CD4-positive, alpha-beta T cell treated with Interleukin-4 for 1 hour (primary cell): ENCODE measurements at regions not wholly inside any gene's neighbourhood (a gene's known extent, or its start where the extent isn't known, plus 50 kb on each side); places are given as distances from the start of the nearest gene placed in this dataset.

ENCODE experiments used
- DNase-seq, 2 donors: peaks; one replicate each; pipeline ENCODE4 v3.0.0-alpha.2; 2020 to 2022

- no peak for DNase-seq
Measured at GRCh38 chr13:107907065-107907805, 308.1 kb downstream of the LIG4 start.

GRCh38 chr13:107906131-107906530 lies 309.2 kb downstream of the LIG4 start:
- DNase-seq = no peak

GRCh38 chr13:107901996-107902562 lies 313.3 kb downstream of the LIG4 start:
- DNase-seq = no peak

DNA sequence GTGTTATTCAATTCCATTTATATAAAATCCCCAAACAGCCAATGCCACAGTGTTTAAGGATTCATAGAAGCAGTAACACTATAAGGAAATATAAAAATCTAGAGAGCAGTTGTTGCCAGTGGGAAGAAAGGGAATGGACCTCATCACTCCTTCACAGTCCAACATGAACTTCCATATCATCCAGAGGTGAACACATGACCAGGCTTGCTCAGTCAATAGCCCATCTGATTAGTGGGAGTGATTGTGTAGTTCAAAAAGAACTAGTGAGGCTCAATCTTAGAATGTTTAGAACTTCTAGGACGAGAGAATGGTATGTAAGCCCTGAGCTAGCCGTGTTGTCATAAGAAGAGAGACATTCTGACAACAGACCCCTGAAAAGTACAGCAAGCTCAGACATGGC lies 314.1 kb downstream of the LIG4 start:
- DNase-seq = no peak

GRCh38 chr13:107900775-107901174 lies 314.6 kb downstream of the LIG4 start:
- no peak for DNase-seq

DNA sequence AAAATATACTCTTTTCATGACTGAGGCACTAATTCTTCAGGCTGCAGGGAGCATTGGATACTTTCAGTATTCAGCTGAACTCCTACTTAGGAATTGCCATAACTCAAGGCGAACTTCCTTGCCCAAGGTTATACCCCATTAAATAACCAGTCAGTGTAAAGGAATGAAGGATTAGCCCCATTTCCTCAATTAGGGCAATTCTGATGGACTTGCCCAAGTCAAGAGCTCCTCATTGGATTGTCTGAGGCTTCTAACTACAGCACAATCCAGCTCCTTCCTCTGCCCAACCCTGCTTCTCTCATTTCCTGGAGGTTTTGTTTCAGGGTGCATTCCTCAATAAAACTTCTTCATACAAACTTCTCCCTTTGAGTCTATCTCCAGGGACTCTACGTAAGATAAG lies 329.2 kb downstream of the LIG4 start:
- no peak for DNase-seq

- DNase-seq = no peak
Measured at GRCh38 chr13:107884564-107884963, 330.8 kb downstream of the LIG4 start.

DNA sequence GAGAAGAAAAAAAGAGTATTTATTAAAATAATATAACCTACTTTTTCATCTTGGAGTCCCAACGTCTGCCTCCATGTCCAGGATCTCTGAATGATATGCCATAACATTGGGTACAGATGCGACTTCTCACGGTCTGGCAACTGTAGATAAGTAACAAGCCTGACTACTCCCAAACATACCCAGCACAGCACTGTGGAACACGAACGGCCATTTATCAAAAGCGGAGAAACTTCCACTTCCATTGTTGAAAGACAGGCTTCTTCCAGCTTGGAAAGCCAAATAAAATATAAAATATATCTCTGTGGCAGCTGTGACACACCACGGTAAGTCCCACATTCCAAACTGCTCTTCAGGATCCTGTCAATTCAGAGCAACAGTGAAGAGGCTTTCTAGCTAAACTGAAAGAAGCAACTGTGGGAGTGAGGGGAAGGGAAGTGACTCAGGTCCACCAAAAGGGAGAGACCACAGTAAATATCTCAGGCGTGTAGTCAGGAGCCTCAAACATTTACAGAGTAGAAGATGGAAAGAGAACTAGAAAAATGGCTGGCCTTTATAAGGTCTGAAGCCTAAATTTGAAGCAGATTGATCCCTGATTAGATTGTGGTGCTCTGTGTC lies 331.7 kb downstream of the LIG4 start:
- DNase-seq = no peak

GRCh38 chr13:107882708-107883560 lies 332.4 kb downstream of the LIG4 start:
- DNase-seq = no peak

- no peak for DNase-seq
Measured at GRCh38 chr13:107881362-107881761, 334.0 kb downstream of the LIG4 start.

GRCh38 chr13:107874456-107874855 lies 340.9 kb downstream of the LIG4 start:
- no peak for DNase-seq

DNA sequence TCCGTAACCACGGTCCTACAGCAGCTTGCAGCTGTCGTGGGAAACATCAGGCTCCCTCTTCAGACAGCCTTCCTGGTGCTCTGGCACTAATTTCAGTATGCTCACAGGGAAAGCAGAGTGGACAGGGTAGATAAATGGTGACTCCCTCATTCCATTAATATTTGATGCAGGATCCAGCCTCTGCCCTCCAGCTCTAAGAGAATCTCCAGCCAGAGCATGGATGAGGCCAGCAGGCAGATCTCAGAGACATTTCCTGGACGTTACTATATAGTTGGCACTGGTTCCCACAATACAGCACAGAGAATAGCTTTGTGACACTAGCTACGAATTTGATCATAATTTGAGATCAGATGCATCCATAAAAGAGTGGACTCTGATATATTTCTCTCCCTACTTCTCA lies 341.4 kb downstream of the LIG4 start:
- DNase-seq = no peak

DNA sequence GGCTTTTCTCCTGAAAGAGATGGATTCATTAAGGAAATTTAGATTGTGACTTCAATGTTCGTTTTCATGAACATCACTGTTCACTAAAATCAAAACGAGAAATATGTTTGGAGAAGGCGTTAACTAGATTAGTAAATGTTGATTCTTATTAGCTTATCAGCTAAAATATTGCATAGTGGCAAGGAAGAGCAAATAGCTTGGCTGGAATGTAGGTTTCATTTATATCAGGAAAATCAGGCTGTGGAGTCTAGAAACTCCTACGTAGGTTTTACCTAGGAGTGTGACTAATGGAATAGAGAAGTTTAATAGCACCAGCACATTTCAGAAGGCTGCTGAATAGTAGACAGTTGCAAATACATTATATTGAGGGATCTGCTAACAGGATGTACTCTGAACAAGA lies 344.9 kb downstream of the LIG4 start:
- DNase-seq = no peak

- no peak for DNase-seq
Measured at GRCh38 chr13:107867701-107868661, 347.4 kb downstream of the LIG4 start.

GRCh38 chr13:107866941-107867623 lies 348.3 kb downstream of the LIG4 start:
- no peak for DNase-seq

DNA sequence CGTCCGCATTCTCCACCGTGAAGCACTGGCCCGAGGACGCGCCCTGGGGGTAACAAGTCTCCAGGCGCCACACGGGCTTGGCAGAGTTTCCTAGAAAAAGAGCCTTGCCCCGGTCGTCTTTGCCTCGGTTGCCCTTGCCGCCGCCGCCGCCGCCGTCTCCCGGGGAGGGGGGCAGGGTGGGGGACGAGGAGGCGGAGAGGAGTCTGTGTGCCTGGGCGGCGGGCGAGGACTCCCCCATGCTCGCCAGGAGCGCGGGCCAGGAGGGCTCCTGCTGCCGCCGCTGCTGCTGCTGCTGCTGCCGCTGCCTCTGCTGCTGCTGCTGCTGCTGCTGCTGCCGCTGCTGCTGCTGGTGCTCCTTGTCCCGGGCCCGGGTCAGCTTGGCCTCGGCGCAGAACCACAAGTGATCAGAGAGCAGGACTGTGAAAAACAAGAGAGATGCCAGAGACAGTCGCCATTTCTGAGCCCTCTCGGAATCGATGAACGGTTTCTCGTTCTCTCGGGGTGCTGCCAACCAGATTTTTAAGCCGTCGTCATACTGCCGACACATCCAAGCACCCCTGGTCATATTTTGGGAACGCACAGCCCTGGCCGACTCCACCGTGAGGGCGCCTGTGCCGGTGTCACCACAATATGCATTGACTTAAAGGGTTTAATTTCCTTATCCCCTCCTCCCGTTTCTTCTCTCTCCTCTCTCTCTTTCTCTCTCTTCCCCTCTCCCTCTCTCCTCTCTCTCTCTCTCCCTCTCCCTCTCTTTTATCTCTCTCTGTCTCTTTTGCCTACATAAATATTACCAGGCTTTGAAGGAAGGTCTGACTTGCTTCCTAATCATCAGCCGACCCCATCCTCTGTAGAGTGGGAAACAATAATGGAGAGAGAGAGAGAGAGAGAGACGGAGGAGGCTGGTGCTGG lies 349.1 kb downstream of the LIG4 start:
- DNase-seq = no peak

DNA sequence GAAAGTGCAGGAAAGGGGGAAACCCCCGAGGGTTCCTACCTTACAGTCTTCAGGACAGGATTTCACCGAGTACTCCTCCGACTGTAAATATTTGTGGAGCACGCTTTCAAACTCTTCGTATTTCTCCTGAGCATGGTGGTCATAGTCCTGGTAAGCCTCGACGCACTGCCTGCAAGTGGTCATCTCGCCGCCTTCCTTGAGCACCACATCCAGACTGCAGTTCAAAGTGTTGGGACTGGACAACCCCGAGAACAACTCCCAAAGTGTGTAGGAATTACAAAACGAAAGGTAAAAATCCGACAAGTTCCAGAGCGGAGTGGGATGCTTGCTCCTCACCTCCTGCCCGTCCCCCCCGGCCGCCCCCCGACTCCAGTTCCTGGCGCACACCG lies 349.7 kb downstream of the LIG4 start:
- no peak for DNase-seq

GRCh38 chr13:107865318-107865575 lies 350.1 kb downstream of the LIG4 start:
- no peak for DNase-seq

DNA sequence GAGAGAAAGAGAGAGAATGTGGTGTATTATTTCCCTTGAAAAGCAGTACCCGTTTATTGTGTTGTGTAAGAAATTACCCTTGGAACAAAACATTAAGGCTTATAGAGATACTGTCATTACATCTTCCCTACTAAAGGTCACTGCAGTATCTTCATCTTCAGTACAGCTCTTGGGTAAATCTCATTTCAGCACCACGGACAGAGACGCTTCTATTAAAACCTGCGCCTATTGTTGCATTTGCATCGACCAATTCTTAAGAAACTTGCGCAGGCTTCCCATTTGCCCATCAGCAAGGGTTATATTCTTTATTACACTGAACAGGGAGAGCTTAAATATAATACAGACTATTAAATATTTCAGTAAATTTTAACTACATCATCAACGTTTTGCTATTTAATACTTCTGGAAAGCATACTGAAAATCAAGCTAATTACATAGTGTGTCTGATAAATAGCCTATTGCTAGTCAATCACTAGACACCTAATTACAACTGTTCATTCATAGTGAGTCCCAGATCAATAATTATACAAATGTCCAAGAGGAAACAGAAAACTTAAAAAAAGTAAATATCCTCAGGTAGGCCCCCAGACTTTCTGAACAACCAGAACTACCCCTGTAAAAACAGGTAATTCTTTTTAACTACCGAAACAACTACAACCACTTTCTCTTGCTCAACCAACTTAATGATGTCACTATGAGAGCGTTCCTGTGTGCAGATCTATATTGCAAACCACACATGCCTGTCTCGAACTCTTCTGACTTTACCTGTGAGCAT lies 350.6 kb downstream of the LIG4 start:
- no peak for DNase-seq

DNA sequence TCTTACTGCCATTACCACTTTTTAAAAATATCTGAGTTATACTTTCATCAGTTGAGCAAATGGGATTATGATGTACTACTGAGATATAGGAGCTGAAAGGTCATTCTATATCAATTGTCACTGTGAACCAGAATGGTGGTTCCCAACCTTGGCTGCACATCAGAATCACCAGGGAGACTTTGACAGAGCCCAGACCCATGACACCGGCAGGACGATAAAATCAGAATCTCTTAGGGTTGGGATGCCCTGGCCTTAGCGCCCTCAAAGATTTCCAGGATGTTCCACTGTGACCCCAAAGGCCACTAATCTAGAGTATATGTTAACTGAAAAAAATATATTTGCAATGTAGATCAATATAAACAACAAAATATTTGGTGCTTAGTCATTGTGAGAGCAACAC lies 355.1 kb downstream of the LIG4 start:
- DNase-seq = no peak
